ENCODE measurements at regions not wholly inside any gene's neighbourhood (a gene's known extent, or its start where the extent isn't known, plus 50 kb on each side); places are given as distances from the start of the nearest gene placed in this dataset.

DNA sequence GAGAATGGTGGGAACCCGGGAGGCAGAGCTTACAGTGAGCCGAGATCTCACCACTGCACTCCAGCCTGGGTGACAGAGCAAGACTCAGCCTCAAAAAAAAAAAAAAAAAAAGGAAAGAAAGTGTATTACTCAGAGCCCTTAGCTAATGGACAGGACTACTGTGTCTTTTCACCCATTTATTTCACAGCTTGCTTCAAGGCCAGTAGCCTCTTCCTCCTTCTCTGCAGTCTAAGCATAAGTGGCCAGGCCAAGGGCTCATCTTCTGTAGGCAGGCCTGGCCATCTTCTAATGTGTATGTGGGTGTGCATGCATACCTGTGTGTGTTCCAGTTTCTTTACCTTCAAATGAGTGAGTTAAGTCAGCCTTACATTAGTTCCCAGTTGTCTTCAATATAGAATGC, 94.8 kb upstream of the GDF10 start:
- TF ChIP-seq, protein P1, sequence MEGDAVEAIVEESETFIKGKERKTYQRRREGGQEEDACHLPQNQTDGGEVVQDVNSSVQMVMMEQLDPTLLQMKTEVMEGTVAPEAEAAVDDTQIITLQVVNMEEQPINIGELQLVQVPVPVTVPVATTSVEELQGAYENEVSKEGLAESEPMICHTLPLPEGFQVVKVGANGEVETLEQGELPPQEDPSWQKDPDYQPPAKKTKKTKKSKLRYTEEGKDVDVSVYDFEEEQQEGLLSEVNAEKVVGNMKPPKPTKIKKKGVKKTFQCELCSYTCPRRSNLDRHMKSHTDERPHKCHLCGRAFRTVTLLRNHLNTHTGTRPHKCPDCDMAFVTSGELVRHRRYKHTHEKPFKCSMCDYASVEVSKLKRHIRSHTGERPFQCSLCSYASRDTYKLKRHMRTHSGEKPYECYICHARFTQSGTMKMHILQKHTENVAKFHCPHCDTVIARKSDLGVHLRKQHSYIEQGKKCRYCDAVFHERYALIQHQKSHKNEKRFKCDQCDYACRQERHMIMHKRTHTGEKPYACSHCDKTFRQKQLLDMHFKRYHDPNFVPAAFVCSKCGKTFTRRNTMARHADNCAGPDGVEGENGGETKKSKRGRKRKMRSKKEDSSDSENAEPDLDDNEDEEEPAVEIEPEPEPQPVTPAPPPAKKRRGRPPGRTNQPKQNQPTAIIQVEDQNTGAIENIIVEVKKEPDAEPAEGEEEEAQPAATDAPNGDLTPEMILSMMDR (IDR thresholded peaks at IDR 0.05), result no peak
- no peak for TF ChIP-seq EZH2 (IDR thresholded peaks at IDR 0.05; ENCODE audit: borderline replicate concordance, insufficient read depth, low read depth, low read length, poor library complexity, severe bottlenecking)
